SK-N-MC (cell line): ENCODE measurements at regions not wholly inside any gene's neighbourhood (a gene's known extent, or its start where the extent isn't known, plus 50 kb on each side); places are given as distances from the start of the nearest gene placed in this dataset.

Experiments
- EZH2 ChIP-seq: fragments of 200-600 bp; sonication (generic); IDR thresholded peaks from one replicate; pipeline ENCODE4 v1.6.1; 2017; ENCODE audit warnings: antibody characterized with exemption
- FOXP2 ChIP-seq: optimal IDR thresholded peaks from 2 replicates; pipeline ENCODE3; 2011; ENCODE audit warnings: mild to moderate bottlenecking, moderate library complexity; ENCODE audit not compliant: insufficient read depth; ENCODE audit errors: extremely low read length, control extremely low read depth
- POLR2AphosphoS5 ChIP-seq: IDR thresholded peaks from 2 replicates; pipeline ENCODE4 v1.6.1; 2012; ENCODE audit warnings: mild to moderate bottlenecking, low read depth, low read length, borderline replicate concordance

GRCh38 chr2:189299974-189300373, 120.4 kb upstream of the COL5A2 start:
- TF ChIP-seq POLR2AphosphoS5 (no peak), EZH2 (no peak), FOXP2 (no peak)
